CD4-positive, alpha-beta memory T cell (primary cell): ENCODE measurements at regions not wholly inside any gene's neighbourhood (a gene's known extent, or its start where the extent isn't known, plus 50 kb on each side); places are given as distances from the start of the nearest gene placed in this dataset.

ENCODE experiments used
- CTCF ChIA-PET: fragments of 350-600 bp; sonication (Branson Sonifier 250); formaldehyde crosslinking; loops from one replicate; lab custom pipeline; 2021; ENCODE audit warnings: inconsistent platforms; ENCODE audit not compliant: partially characterized antibody; lab: Charles Lee
- POLR2A ChIA-PET: fragments of 350-600 bp; sonication (Branson Sonifier 250); formaldehyde crosslinking; loops from one replicate; lab custom pipeline; 2021; ENCODE audit not compliant: partially characterized antibody; lab: Charles Lee
- DNase-seq, 5 donors: peaks; one replicate each; pipeline versions ENCODE4 v3.0.0 to v3.0.0-alpha.2; 2020 to 2022; ENCODE audit warnings: mixed read lengths in 1 of 5
- H3K27ac ChIP-seq: one replicate; pipeline ENCODE4 v1.7.0; 2013; ENCODE audit warnings: low read depth, low read length
- H3K27me3 ChIP-seq: 2 replicates; pipeline ENCODE4 v1.7.0; 2013; ENCODE audit warnings: mild to moderate bottlenecking, low read length, moderate library complexity; ENCODE audit not compliant: insufficient read depth
- H3K36me3 ChIP-seq: 2 replicates; pipeline ENCODE4 v1.7.0; 2013; ENCODE audit warnings: mild to moderate bottlenecking, low read length, moderate library complexity; ENCODE audit not compliant: insufficient read depth
- H3K4me1 ChIP-seq: 2 replicates; pipeline ENCODE4 v1.7.0; 2013; ENCODE audit warnings: mild to moderate bottlenecking, low read length, moderate library complexity; ENCODE audit not compliant: insufficient read depth
- H3K4me3 ChIP-seq, 2 donors: one replicate each; pipeline ENCODE4 v1.7.0; 2013; ENCODE audit warnings: low read length in 2 of 2, mild to moderate bottlenecking in 1 of 2
- H3K9me3 ChIP-seq, 2 donors: one replicate each; pipeline ENCODE4 v1.7.0; 2013; ENCODE audit warnings: low read length in 2 of 2, control low read depth in 1 of 2; ENCODE audit not compliant: control insufficient read depth in 1 of 2
- H3K27ac Mint-ChIP-seq, 7 donors: one replicate each; pipeline ENCODE4 v1.8.0; 2020 to 2021; ENCODE audit warnings: mixed read lengths in 7 of 7, mild to moderate bottlenecking in 6 of 7, inconsistent platforms in 3 of 7, moderate library complexity in 3 of 7
- H3K27me3 Mint-ChIP-seq, 2 donors: one replicate each; pipeline ENCODE4 v1.8.0; 2020 to 2021; ENCODE audit warnings: mixed read lengths in 2 of 2
- H3K36me3 Mint-ChIP-seq, 2 donors: one replicate each; pipeline ENCODE4 v1.8.0; 2020 to 2021; ENCODE audit warnings: mixed read lengths in 2 of 2, inconsistent platforms in 1 of 2, mild to moderate bottlenecking in 1 of 2
- H3K4me1 Mint-ChIP-seq, 4 donors: one replicate each; pipeline ENCODE4 v1.8.0; 2020 to 2021; ENCODE audit warnings: mixed read lengths in 4 of 4, mild to moderate bottlenecking in 1 of 4
- H3K4me3 Mint-ChIP-seq, 8 donors: one replicate each; pipeline ENCODE4 v1.8.0; 2020 to 2021; ENCODE audit warnings: mixed read lengths in 8 of 8, mild to moderate bottlenecking in 7 of 8, moderate library complexity in 6 of 8, inconsistent platforms in 3 of 8
- H3K9me3 Mint-ChIP-seq, 8 donors: one replicate each; pipeline ENCODE4 v1.8.0; 2020 to 2021; ENCODE audit warnings: mixed read lengths in 8 of 8, mild to moderate bottlenecking in 5 of 8, inconsistent platforms in 3 of 8, moderate library complexity in 1 of 8
- intact Hi-C: fragments of 100-400 bp; cut with micrococcal nuclease; formaldehyde crosslinking; loops from one replicate; pipeline ENCODE4 v1.15.1; 2023

- Mint-ChIP-seq H3K4me3 (no peak overlapping the region), H3K9me3 (peaks cover 0 to 16% (median 2%) of the 10 kb centered on the region in 8 donors), H3K4me1 (no peaks in the 10 kb centered on the region), H3K27ac (no peak overlapping the region), H3K36me3 (no peaks in the 10 kb centered on the region), H3K27me3 (no peaks in the 10 kb centered on the region)
- ChIA-PET POLR2A (no interaction called here), CTCF (no interaction called here)
- Histone ChIP-seq H3K4me3 (no peak overlapping the region), H3K36me3 (no peaks in the 10 kb centered on the region), H3K27me3 (no peaks in the 10 kb centered on the region), H3K27ac (no peak overlapping the region), H3K4me1 (no peaks in the 10 kb centered on the region), H3K9me3 (no peaks in the 10 kb centered on the region)
- DNase-seq, result no peak
- intact Hi-C loops, result no loop called here
Observed at GRCh38 chr21:16797966-16798365, 714.9 kb upstream of the CXADR start.

GRCh38 chr21:16800536-16801275 lies 712.1 kb upstream of the CXADR start:
- intact Hi-C loops, result no loop called here
- Mint-ChIP-seq H3K27ac (no peak overlapping the region), H3K4me1 (no peaks in the 10 kb centered on the region), H3K4me3 (no peak overlapping the region), H3K36me3 (no peaks in the 10 kb centered on the region), H3K9me3 (peaks cover 2 to 21% (median 6%) of the 10 kb centered on the region in 8 donors), H3K27me3 (no peaks in the 10 kb centered on the region)
- CTCF ChIA-PET, result no interaction called here
- Histone ChIP-seq H3K36me3 (no peaks in the 10 kb centered on the region), H3K9me3 (no peaks in the 10 kb centered on the region), H3K27ac (no peak overlapping the region), H3K4me3 (no peak overlapping the region), H3K27me3 (no peaks in the 10 kb centered on the region), H3K4me1 (no peaks in the 10 kb centered on the region)
- POLR2A ChIA-PET, result no interaction called here
- DNase-seq, result no peak

GRCh38 chr21:16811011-16811410 lies 701.8 kb upstream of the CXADR start:
- Histone ChIP-seq H3K4me3 (no peak overlapping the region), H3K36me3 (no peaks in the 10 kb centered on the region), H3K27ac (no peak overlapping the region), H3K4me1 (no peaks in the 10 kb centered on the region), H3K9me3 (no peaks in the 10 kb centered on the region), H3K27me3 (no peaks in the 10 kb centered on the region)
- H3K4me3 Mint-ChIP-seq, result no peak overlapping the region
- H3K36me3 Mint-ChIP-seq, result no peaks in the 10 kb centered on the region
- H3K27ac Mint-ChIP-seq, result no peak overlapping the region
- intact Hi-C loops, result no loop called here
- no peaks in the 10 kb centered on the region for H3K4me1 Mint-ChIP-seq
- CTCF ChIA-PET, result no interaction called here
- POLR2A ChIA-PET, result no interaction called here
- H3K27me3 Mint-ChIP-seq, result no peaks in the 10 kb centered on the region
- DNase-seq, result no peak
- peaks cover 0 to 7% (median 3%) of the 10 kb centered on the region in 8 donors for H3K9me3 Mint-ChIP-seq

- no peak for DNase-seq
- intact Hi-C loops, result no loop called here
- H3K27ac Mint-ChIP-seq, result no peak overlapping the region
- H3K4me3 ChIP-seq, result no peak overlapping the region
- ChIA-PET POLR2A (no interaction called here), CTCF (no interaction called here)
- H3K4me1 ChIP-seq, result no peaks in the 10 kb centered on the region
- no peaks in the 10 kb centered on the region for H3K36me3 ChIP-seq
- H3K36me3 Mint-ChIP-seq, result no peaks in the 10 kb centered on the region
- no peaks in the 10 kb centered on the region for H3K4me1 Mint-ChIP-seq
- peaks cover 0 to 6% (median 2%) of the 10 kb centered on the region in 8 donors for H3K9me3 Mint-ChIP-seq
- no peak overlapping the region for H3K27ac ChIP-seq
- H3K4me3 Mint-ChIP-seq, result no peak overlapping the region
- H3K27me3 Mint-ChIP-seq, result no peaks in the 10 kb centered on the region
- no peaks in the 10 kb centered on the region for H3K9me3 ChIP-seq
- no peaks in the 10 kb centered on the region for H3K27me3 ChIP-seq
Observed at GRCh38 chr21:16811970-16812369, 700.9 kb upstream of the CXADR start.

- CTCF ChIA-PET, result no interaction called here
- intact Hi-C loops, result no loop called here
- Mint-ChIP-seq H3K4me1 (no peaks in the 10 kb centered on the region), H3K9me3 (peaks cover 0 to 11% (median 5%) of the 10 kb centered on the region in 8 donors), H3K27me3 (no peaks in the 10 kb centered on the region), H3K27ac (no peak overlapping the region), H3K36me3 (no peaks in the 10 kb centered on the region), H3K4me3 (no peak overlapping the region)
- no peak overlapping the region for H3K4me3 ChIP-seq
- no peaks in the 10 kb centered on the region for H3K4me1 ChIP-seq
- POLR2A ChIA-PET, result no interaction called here
- no peak for DNase-seq
- no peaks in the 10 kb centered on the region for H3K36me3 ChIP-seq
- no peaks in the 10 kb centered on the region for H3K9me3 ChIP-seq
- no peaks in the 10 kb centered on the region for H3K27me3 ChIP-seq
- H3K27ac ChIP-seq, result no peak overlapping the region
Observed at GRCh38 chr21:16815243-16815642, 697.6 kb upstream of the CXADR start.

GRCh38 chr21:16821588-16821987 lies 691.3 kb upstream of the CXADR start:
- Mint-ChIP-seq H3K27ac (no peak overlapping the region), H3K27me3 (no peaks in the 10 kb centered on the region), H3K9me3 (peaks cover 0 to 18% (median 11%) of the 10 kb centered on the region in 8 donors)

GRCh38 chr21:16829532-16829931 lies 683.3 kb upstream of the CXADR start:
- Histone ChIP-seq H3K36me3 (no peaks in the 10 kb centered on the region), H3K27ac (no peak overlapping the region), H3K4me3 (no peak overlapping the region), H3K27me3 (no peaks in the 10 kb centered on the region), H3K9me3 (no peaks in the 10 kb centered on the region), H3K4me1 (no peaks in the 10 kb centered on the region)
- POLR2A ChIA-PET, result no interaction called here
- Mint-ChIP-seq H3K36me3 (no peaks in the 10 kb centered on the region), H3K4me1 (no peaks in the 10 kb centered on the region), H3K27me3 (no peaks in the 10 kb centered on the region), H3K27ac (no peak overlapping the region), H3K9me3 (peaks cover 0 to 10% (median 5%) of the 10 kb centered on the region in 8 donors), H3K4me3 (no peak overlapping the region)
- intact Hi-C loops, result no loop called here
- DNase-seq, result no peak
- CTCF ChIA-PET, result no interaction called here

More at GRCh38 chr21:16821588-16821987, 691.3 kb upstream of the CXADR start:
- Histone ChIP-seq H3K9me3 (no peaks in the 10 kb centered on the region), H3K27me3 (no peaks in the 10 kb centered on the region), H3K4me3 (no peak overlapping the region), H3K36me3 (no peaks in the 10 kb centered on the region), H3K27ac (no peak overlapping the region), H3K4me1 (no peaks in the 10 kb centered on the region)
- H3K4me1 Mint-ChIP-seq, result no peaks in the 10 kb centered on the region
- H3K36me3 Mint-ChIP-seq, result no peaks in the 10 kb centered on the region
- CTCF ChIA-PET, result no interaction called here
- intact Hi-C loops, result no loop called here
- POLR2A ChIA-PET, result no interaction called here
- H3K4me3 Mint-ChIP-seq, result no peak overlapping the region
- no peak for DNase-seq
